HFF-Myc (cell line): ENCODE measurements at regions not wholly inside any gene's neighbourhood (a gene's known extent, or its start where the extent isn't known, plus 50 kb on each side); places are given as distances from the start of the nearest gene placed in this dataset.
"Not testable (repeated sequence)": the region's sequence is repeated elsewhere in the genome, so short reads cannot be mapped to it uniquely, and the experiment has no call there.

Experiments
- DNase-seq: peaks from one replicate; pipeline ENCODE4 v3.0.0-alpha.2; 2011; ENCODE audit warnings: low read depth; ENCODE audit errors: extremely low read depth
- H3K4me3 ChIP-seq: replicated peaks from 2 replicates; pipeline ENCODE4 v1.5.1; 2011; ENCODE audit warnings: low read depth, mild to moderate bottlenecking, control low read depth, low read length
- TF ChIP-seq, protein P1 (sequence below): IDR thresholded peaks from 2 replicates; pipeline ENCODE4 v1.5.1; 2012; ENCODE audit warnings: mild to moderate bottlenecking, low read depth, low read length, control low read depth; ENCODE audit errors: missing control alignments

DNA sequence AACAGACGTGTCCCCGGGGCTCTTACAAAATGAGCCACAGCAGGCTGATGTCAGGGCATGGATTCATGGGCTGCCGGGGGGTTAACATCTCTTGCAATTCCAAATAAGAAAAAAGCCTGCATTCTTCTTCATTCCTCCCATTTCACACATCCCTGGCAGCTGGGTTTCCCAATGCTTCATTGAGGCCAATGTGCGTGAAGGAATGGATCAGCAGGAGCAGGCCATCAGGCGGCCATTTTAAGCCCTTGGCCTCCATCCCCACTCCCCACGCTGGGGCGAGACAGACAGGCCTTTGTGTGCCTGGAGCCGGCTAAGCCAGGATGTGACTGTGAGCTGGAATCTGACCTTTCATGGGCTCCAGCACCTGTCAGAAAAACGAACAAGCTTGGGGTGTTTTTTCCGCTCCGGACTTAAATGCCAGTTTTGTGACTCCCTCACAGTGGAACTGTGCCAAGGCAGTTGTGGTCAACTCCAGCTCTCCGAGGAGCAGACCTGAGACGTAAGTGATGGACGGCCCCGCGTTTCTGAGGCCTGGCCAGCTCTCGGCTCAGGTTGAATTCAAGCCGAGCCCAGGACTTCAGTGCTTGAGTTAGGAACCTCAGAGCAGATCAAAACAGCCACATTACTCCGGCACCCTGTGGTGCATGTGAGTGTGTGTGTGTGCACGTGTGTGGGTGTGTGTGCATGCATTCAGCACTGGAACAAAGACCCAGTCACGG lies 133.1 kb downstream of the TMEM30B start:
- no peak overlapping the region for H3K4me3 ChIP-seq
- peak; percentile 95 for DNase-seq
- TF ChIP-seq, protein P1, sequence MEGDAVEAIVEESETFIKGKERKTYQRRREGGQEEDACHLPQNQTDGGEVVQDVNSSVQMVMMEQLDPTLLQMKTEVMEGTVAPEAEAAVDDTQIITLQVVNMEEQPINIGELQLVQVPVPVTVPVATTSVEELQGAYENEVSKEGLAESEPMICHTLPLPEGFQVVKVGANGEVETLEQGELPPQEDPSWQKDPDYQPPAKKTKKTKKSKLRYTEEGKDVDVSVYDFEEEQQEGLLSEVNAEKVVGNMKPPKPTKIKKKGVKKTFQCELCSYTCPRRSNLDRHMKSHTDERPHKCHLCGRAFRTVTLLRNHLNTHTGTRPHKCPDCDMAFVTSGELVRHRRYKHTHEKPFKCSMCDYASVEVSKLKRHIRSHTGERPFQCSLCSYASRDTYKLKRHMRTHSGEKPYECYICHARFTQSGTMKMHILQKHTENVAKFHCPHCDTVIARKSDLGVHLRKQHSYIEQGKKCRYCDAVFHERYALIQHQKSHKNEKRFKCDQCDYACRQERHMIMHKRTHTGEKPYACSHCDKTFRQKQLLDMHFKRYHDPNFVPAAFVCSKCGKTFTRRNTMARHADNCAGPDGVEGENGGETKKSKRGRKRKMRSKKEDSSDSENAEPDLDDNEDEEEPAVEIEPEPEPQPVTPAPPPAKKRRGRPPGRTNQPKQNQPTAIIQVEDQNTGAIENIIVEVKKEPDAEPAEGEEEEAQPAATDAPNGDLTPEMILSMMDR = no peak

DNA sequence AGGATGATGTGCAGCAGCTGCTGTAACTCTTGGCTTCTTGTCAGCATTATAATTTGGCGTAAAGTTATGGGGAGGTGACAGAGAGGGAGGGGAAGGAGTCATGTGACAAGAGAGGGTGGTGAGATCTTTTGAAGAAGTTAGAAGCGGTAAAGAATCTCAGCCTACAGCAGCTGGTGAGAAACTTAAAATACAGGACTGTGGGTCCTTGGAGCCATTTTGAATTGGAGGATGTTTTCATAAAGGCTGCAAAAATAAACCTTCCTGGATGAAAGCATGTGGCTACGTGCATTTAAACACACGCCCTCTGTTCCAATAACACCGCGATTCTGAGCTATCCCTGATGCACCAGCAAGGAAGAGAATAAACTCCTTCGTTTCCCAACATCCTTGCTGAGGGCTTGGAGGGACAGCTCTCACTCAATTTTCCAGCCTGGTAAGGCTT lies 133.7 kb downstream of the TMEM30B start:
- TF ChIP-seq, protein P1 = no peak
- DNase-seq = no peak
- H3K4me3 ChIP-seq = no peak overlapping the region

DNA sequence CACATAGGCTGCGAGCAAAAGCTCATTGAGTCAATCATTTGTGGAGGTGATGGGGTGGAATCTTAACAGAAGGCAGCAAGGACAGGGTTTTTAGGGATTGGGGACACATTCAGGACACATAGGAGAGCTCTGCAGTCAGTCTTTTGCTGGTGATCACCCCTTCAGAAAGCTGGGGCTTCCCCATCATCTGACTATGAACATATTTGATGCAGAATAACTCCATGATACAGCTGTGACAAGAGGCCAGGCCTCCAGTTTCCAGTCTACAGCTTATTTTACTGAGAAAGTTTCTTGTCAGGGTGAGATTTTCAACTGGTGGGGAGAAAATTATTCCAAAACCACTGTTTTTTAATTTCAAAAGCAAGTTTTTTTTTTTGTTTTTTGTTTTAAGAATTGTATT lies 134.2 kb downstream of the TMEM30B start:
- H3K4me3 ChIP-seq = no peak overlapping the region
- TF ChIP-seq, protein P1 = no peak

DNA sequence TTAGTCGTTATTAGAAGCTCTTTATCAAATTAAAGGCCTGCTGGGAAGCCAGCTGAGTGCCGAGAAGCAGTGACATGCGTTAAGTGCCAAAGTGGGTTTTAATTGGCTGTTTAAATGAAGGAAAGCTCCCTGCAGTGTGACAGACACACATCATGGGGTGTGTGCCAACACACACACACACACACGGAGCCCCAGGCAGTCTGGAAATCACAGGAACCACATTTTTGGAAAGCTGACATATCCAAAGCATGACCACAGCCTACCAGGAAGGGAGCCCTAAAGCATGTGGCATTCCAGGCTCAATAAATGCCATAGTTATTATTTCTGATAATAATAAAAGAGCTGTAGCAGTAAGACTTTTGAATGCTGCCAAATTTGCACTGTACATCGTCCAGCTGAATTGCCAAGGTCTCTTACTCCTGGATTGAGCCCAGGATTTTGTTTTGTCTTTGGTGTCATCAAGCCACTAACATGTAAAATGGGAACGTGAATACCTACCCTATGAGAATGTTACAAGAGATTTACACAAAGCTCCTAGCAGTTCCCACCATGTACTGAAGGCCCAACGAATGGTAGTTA lies 135.1 kb downstream of the TMEM30B start:
- H3K4me3 ChIP-seq = no peak overlapping the region
- DNase-seq = peak; percentile 90
- TF ChIP-seq, protein P1 = no peak

More for the DNA sequence above, 134.2 kb downstream of the TMEM30B start:
- no peak for DNase-seq

DNA sequence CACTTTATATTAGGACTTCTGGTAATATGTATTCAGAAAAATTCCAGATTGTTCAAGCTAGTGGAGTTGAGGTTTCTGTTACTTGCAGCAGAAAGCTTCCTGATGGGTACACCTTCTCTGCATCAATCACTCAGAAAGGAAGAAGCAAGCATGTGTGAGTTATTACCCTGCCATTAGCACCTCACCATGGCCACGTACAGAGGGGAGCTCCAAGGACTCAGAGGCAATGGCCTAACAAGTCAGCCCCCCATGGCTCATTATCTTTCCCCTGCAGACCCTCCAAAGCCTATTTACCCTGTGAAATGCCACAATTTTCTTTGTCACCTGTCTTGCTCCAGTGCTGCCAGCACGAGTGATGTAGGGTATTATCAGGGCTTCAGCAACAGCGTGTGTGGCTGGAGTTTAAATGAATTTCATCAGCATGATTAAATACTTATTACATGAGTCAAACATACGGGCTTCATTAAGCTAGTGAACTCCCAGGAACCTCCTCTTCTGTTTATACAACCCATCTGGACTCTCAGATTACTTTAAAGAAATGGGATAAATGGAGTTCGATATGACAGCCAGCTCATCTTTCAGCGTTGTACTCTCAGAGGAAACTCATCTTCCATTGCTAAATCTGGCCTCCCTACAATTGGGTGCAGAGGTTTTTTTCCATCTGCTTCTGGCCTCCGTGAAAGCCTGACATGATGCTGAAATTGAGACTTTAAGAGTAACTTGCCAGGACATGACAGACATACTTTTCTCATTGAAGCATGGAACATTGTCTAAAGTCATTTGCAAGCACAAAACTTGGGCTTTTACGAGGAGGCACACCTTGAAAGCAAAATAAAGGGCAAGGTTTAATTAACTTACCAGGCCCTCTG lies 135.9 kb downstream of the TMEM30B start:
- DNase-seq = peak; percentile 96
- TF ChIP-seq, protein P1 = no peak
- H3K4me3 ChIP-seq = no peak overlapping the region

DNA sequence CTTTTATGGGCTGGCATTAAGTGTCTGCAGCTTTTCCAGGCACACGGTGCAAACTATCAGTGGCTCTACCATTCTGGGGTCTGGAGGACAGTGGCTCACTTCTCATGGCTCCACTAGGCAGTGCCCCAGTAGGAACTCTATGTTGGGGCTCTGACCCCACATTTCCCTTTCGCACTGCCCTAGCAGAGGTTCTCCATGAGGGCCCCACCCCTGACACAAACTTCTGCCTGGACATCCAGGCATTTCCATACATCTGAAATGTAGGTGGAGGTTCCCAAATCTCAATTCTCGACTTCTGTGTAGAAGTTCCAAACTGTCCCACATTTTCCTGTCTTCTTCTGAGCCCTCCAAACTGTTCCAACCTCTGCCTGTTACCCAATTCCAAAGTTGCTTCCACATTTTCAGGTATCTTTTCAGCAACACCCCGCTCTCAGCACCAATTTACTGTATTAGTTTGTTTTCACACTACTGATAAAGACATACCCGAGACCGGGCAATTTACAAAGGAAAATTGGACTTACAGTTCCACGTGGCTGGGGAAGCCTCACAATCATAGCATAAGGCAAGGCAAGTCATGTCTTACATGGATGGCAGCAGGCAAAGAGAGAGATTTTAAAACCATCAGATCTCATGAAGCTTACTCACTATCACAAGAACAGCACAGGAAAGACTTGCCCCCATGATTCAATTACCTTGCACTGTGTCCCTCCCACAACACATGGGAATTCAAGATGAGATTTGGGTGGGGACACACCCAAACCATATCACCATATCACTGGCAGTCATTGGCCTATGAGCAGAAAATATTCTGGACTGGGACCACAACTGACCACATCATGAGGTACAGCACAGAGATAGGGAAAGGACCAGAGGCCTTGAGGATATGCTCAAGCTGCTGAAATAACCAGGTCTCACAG lies 136.8 kb downstream of the TMEM30B start:
- H3K4me3 ChIP-seq, DNase-seq: not testable (repeated sequence)
